Fibroblast of the aortic adventitia (primary cell): ENCODE measurements at regions not wholly inside any gene's neighbourhood (a gene's known extent, or its start where the extent isn't known, plus 50 kb on each side); places are given as distances from the start of the nearest gene placed in this dataset.

Experiments used
- DNase-seq: peaks from one replicate; pipeline ENCODE4 v3.0.0-alpha.2; 2010; ENCODE audit warnings: low read depth
- H3K4me3 ChIP-seq: 2 replicates; pipeline ENCODE4 v1.5.1; 2011; ENCODE audit warnings: low read depth, mild to moderate bottlenecking, control low read depth, low read length, moderate library complexity
- TF ChIP-seq, protein P1 (sequence below): IDR thresholded peaks from 2 replicates; pipeline ENCODE4 v1.5.1; 2011; ENCODE audit warnings: mild to moderate bottlenecking, low read length, control low read depth, inconsistent platforms; ENCODE audit not compliant: insufficient read depth

DNA sequence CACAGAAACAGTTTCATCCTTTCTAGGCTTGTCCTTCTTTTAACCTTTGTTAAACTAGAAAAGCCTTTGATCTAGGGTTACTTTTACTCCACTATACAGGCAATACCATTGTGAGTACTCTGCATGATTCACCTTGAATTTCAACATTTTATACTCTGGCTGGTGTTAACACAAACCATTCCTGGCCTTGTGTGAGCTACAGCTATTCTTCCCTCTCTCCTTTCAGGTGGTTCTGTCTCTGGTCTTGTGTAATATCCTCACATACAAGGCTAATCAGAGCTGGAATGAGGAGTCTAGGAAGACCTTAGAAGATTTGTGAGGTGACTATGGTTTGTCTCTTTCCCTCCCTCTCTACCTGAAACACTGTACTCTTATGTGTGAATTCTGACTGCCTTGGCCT, 837.4 kb upstream of the USP15 start:
- H3K4me3 ChIP-seq, result no peak overlapping the region
- TF ChIP-seq, protein P1, sequence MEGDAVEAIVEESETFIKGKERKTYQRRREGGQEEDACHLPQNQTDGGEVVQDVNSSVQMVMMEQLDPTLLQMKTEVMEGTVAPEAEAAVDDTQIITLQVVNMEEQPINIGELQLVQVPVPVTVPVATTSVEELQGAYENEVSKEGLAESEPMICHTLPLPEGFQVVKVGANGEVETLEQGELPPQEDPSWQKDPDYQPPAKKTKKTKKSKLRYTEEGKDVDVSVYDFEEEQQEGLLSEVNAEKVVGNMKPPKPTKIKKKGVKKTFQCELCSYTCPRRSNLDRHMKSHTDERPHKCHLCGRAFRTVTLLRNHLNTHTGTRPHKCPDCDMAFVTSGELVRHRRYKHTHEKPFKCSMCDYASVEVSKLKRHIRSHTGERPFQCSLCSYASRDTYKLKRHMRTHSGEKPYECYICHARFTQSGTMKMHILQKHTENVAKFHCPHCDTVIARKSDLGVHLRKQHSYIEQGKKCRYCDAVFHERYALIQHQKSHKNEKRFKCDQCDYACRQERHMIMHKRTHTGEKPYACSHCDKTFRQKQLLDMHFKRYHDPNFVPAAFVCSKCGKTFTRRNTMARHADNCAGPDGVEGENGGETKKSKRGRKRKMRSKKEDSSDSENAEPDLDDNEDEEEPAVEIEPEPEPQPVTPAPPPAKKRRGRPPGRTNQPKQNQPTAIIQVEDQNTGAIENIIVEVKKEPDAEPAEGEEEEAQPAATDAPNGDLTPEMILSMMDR, result no peak
- DNase-seq, result no peak

DNA sequence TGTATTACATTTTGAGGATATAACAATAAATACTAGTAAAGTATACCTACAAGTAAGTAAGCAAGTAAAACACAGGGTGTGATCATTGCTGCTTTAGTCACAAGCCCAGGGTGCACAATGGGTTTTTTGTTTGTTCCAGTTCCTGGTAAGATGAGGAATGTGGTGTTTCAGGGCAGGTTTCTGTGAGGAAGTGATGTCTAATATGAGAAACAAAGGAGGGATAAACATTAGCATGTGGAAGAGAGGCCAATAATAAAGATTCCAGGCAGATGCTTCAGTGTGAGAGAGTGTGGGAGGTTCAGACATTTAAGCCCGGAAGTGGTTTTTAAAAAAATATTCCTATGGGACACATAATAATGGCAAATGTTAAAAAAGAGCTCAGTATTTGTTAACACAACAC, 808.1 kb upstream of the USP15 start:
- DNase-seq, result no peak
- no peak overlapping the region for H3K4me3 ChIP-seq
- TF ChIP-seq, protein P1, result no peak

DNA sequence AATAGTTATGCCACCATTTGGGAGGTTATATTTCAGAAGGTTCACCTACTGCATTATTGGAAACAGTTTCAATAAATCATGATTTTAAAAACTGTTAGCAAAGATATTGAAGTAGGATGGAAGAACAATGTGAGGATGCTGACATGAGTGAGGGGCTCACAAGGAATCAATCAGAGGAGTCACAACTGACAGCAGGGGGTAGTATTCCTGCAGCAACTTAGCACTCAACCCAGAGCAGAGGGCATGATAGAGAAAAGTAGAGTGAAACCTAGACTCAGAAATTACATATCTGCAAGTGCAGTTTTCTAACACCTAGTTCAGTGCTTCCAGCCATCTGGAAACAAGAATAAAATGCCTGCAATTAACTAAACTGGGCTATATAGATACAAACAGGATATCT, 772.5 kb upstream of the USP15 start:
- no peak for DNase-seq
- TF ChIP-seq, protein P1, result no peak
- H3K4me3 ChIP-seq, result no peak overlapping the region

DNA sequence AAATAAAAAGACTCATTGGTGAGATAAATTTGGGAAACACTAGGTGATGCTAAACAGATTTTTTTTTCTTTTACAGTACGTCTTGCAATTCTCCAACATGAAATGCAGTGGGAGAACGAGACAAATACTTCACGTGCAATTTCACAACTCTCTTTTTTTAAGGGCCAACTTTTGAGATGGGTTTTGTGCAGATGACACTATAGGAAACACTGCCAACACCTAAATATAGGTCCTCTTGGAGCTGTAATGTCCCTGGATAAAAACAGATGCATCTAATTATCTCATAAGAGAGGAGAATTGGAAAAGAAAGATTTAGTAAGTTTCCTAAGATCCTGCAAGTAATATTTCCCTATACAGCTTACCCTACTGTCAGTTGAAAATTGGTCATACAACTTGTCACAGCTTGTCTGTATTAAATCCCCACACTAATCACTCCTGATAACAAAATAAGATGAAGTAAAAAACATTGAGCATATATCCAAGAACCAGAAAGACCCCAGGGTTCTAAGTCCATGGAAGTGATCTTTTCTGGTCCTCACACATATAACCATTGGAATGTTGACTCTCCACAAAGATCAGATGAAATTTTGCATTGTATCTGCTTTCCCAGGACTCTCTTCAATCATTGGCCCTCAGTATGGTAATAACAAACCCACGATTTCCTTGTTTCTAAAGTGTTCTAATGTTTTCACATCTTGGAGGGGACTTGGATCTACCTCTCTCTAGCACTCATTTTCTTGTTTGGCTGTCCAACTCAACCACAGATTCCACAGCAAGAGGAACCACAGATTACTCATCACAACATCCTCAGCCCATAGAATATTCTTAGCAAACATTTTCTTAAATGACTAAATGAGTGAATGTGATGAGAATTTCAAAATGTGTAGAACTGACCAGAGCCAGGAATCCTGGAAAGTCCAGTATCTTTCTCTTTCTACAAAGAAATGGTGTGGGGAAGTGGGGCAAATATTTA, 769.4 kb upstream of the USP15 start:
- no peak for DNase-seq

DNA sequence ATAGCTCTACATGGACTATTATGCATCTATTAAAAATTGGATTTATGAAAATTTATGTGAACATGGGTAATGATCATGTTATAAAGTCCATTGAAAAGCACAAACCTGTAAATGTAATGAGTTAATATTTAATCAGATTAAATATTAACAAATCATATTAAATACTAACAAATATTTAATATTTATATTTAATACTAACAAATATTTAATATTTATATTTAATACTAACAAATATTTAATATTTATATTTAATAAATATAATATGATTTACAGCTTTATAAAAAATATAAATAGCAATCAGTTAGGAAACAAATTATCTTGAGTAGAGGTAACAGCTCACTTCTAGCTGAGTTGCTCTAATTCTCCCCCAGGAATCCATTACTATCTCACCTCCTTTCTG, 758.0 kb upstream of the USP15 start:
- no peak for DNase-seq
- TF ChIP-seq, protein P1, result no peak
- H3K4me3 ChIP-seq, result no peak overlapping the region

More for the DNA sequence above, 769.4 kb upstream of the USP15 start:
- TF ChIP-seq, protein P1, result no peak
- H3K4me3 ChIP-seq, result no peak overlapping the region

DNA sequence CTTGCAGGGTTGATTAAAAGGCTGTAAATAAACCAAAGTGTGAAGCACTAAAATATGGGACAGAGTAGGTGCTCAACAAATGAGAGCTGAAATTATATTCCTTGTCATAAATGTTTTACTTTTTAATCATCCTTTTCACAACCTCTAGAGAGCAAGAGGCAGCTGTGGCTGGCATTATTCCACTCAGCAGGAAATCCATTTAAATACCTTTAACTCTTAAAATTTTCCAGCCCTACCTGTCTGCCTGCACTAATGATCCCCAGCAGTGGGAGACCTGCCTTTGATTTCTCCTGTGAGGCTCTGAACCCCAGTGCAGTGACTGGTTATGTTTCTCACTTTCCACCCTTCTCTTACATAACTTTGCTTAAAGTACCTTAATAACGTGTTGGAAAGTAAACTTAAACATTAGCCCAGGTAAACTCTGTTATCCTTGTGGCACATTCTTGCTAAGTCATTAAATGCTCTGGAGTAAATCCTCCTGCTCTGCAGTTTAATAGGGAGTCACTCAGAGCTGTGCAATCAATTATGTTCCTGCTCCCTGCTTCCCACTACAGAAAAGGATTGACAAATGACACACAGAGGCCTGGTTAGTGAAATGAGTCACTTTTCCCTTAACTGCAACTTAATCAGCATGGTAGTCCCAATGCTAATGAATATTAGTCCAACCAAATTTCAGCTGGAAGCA, 755.7 kb upstream of the USP15 start:
- no peak for DNase-seq
- no peak overlapping the region for H3K4me3 ChIP-seq
- TF ChIP-seq, protein P1, result no peak
